H1 (cell line): ENCODE measurements at regions not wholly inside any gene's neighbourhood (a gene's known extent, or its start where the extent isn't known, plus 50 kb on each side); places are given as distances from the start of the nearest gene placed in this dataset.

Source experiments
- BCL11A ChIP-seq, 2 experiments: IDR thresholded peaks; one replicate each; pipeline ENCODE4 v1.6.1; 2011; ENCODE audit warnings: low read depth in 2 of 2, low read length in 2 of 2, mild to moderate bottlenecking in 2 of 2
- POLR2A ChIP-seq, 2 experiments: IDR thresholded peaks; 1 replicate in 1 of 2; 2 replicates in 1 of 2; pipeline ENCODE4 v1.6.1; 2011; ENCODE audit warnings: low read depth in 2 of 2, low read length in 2 of 2, mild to moderate bottlenecking in 2 of 2; ENCODE audit errors: control extremely low read depth in 1 of 2
- RNF2 ChIP-seq: fragments of 200-900, 300-1000 bp; sonication (generic); IDR thresholded peaks from 2 replicates; pipeline ENCODE4 v1.7.1; 2016; ENCODE audit warnings: borderline replicate concordance, low read depth, mild to moderate bottlenecking, antibody characterized with exemption, low read length; ENCODE audit not compliant: poor library complexity, severe bottlenecking; ENCODE audit errors: missing control alignments

DNA sequence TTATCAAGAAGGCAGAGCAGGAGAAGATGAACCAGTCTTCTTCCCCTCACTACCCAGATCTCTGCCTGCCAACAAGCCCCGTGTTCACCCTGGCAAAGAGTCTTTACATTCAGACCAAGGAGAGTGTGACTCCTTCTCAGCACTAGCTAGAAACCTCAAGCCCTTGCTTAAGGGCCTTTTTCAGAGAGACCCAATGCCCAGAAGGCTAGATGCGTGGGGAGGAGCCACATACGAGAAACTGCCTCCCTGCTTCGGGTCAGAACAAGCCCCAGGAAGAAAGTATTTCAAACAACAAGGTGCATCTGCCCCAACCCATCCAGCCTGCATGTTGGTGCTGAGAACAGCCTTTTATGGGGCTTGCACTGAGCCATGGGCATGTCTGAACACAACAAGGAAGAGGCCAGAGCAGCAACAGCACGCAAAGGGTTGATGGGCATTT is 152.7 kb upstream of the CAMK1G start (continued):
- TF ChIP-seq RNF2 (no peak), POLR2A (IDR thresholded peaks at IDR 0.05; ENCODE audit: control extremely low read depth in 1 of 2, low read depth in 2 of 2, low read length in 2 of 2) (no peak; a peak in 1 of 3 replicates), BCL11A (IDR thresholded peaks at IDR 0.05; ENCODE audit: low read depth in 2 of 2, low read length in 2 of 2) (no peak)
